Loucy (cell line): ENCODE measurements at regions not wholly inside any gene's neighbourhood (a gene's known extent, or its start where the extent isn't known, plus 50 kb on each side); places are given as distances from the start of the nearest gene placed in this dataset.

ENCODE experiments used
- H2AFZ ChIP-seq: fragments of 200-600 bp; sonication (generic); 2 replicates; pipeline ENCODE4 v1.6.0; 2016; ENCODE audit warnings: antibody characterized with exemption, mild to moderate bottlenecking, low read length, moderate library complexity
- H3F3A ChIP-seq: fragments of 200-600 bp; 2 replicates; pipeline ENCODE4 v1.6.0; 2016; ENCODE audit warnings: antibody characterized with exemption, low read depth, mild to moderate bottlenecking
- H3K27me3 ChIP-seq: fragments of 200-600 bp; sonication (generic); 2 replicates; pipeline ENCODE4 v1.6.1; 2014; ENCODE audit warnings: low read length, mild to moderate bottlenecking; ENCODE audit not compliant: insufficient read depth, poor library complexity, severe bottlenecking
- H3K36me3 ChIP-seq: fragments of 200-600 bp; sonication (generic); 2 replicates; pipeline ENCODE4 v1.6.1; 2016; ENCODE audit warnings: low read length; ENCODE audit not compliant: insufficient read depth
- H3K4me1 ChIP-seq: fragments of 200-600 bp; sonication (generic); 2 replicates; pipeline ENCODE4 v1.5.1; 2014; ENCODE audit warnings: low read length, mild to moderate bottlenecking; ENCODE audit not compliant: insufficient read depth, poor library complexity, severe bottlenecking
- H3K4me2 ChIP-seq: fragments of 200-600 bp; sonication (generic); 2 replicates; pipeline ENCODE4 v1.6.0; 2014; ENCODE audit warnings: antibody characterized with exemption, low read length, low read depth, mild to moderate bottlenecking; ENCODE audit not compliant: poor library complexity, severe bottlenecking
- H3K4me3 ChIP-seq: fragments of 200-600 bp; sonication (generic); 2 replicates; pipeline ENCODE4 v1.5.1; 2014; ENCODE audit warnings: low read length, mild to moderate bottlenecking, mixed read lengths; ENCODE audit not compliant: poor library complexity, severe bottlenecking
- H3K79me2 ChIP-seq: fragments of 200-600 bp; sonication (generic); 2 replicates; pipeline ENCODE4 v1.6.1; 2014; ENCODE audit warnings: low read length; ENCODE audit not compliant: insufficient read depth
- H3K9ac ChIP-seq: fragments of 200-600 bp; sonication (generic); 2 replicates; pipeline ENCODE4 v1.6.0; 2014; ENCODE audit warnings: mild to moderate bottlenecking, low read depth, low read length, moderate library complexity; ENCODE audit not compliant: poor library complexity, severe bottlenecking
- H3K9me2 ChIP-seq: fragments of 200-600 bp; sonication (generic); replicated peaks from 2 replicates; pipeline ENCODE4 v1.6.1; 2016; ENCODE audit warnings: low read depth, low read length, mixed read lengths
- H3K9me3 ChIP-seq: fragments of 200-600 bp; sonication (generic); 2 replicates; pipeline ENCODE4 v1.6.1; 2014; ENCODE audit warnings: mild to moderate bottlenecking, antibody characterized with exemption, low read length, low read depth; ENCODE audit not compliant: insufficient read depth
- H4K20me1 ChIP-seq: fragments of 200-600 bp; sonication (generic); 2 replicates; pipeline ENCODE4 v1.6.0; 2014; ENCODE audit warnings: antibody characterized with exemption, low read length, mild to moderate bottlenecking; ENCODE audit not compliant: insufficient read depth, poor library complexity, severe bottlenecking
- CTCF ChIP-seq: fragments of 200-600 bp; sonication (generic); conservative IDR thresholded peaks from 2 replicates; pipeline ENCODE4 v1.5.1; 2014; ENCODE audit warnings: mild to moderate bottlenecking, antibody characterized with exemption, low read length
- EZH2phosphoT487 ChIP-seq: fragments of 200-600 bp; IDR thresholded peaks from 2 replicates; pipeline ENCODE4 v1.6.1; 2018; ENCODE audit warnings: antibody characterized with exemption, mild to moderate bottlenecking, moderate library complexity, borderline replicate concordance

GRCh38 chr3:34022147-34022546, 223.7 kb downstream of the PDCD6IP start:
- H3K36me3 ChIP-seq = no peaks in the 10 kb centered on the region
- no peaks in the 10 kb centered on the region for H4K20me1 ChIP-seq
- no peak overlapping the region for H3K4me3 ChIP-seq
- H3F3A ChIP-seq = peaks cover 9% of the 10 kb centered on the region; the same call in 1 of the 2 replicates
- H3K9me3 ChIP-seq = no peaks in the 10 kb centered on the region
- H3K27me3 ChIP-seq = no peaks in the 10 kb centered on the region
- H2AFZ ChIP-seq = no peak overlapping the region
- TF ChIP-seq EZH2phosphoT487 = no peak
- TF ChIP-seq CTCF = no peak
- H3K9me2 ChIP-seq = no peaks in the 10 kb centered on the region
- H3K9ac ChIP-seq = peak overlapping the region; percentile 65
- H3K79me2 ChIP-seq = no peaks in the 10 kb centered on the region
- H3K4me2 ChIP-seq = peak overlapping the region; percentile 79
- peaks cover 82% of the 10 kb centered on the region for H3K4me1 ChIP-seq

- no peaks in the 10 kb centered on the region for H3K9me2 ChIP-seq
- TF ChIP-seq EZH2phosphoT487 (no peak), CTCF (no peak)
- no peaks in the 10 kb centered on the region for H3K9me3 ChIP-seq
- H3F3A ChIP-seq = peaks cover 7% of the 10 kb centered on the region; the same call in 1 of the 2 replicates
- H4K20me1 ChIP-seq = no peaks in the 10 kb centered on the region
- H3K27me3 ChIP-seq = no peaks in the 10 kb centered on the region
- H3K4me3 ChIP-seq = no peak overlapping the region
- H3K4me1 ChIP-seq = peaks cover 82% of the 10 kb centered on the region
- no peaks in the 10 kb centered on the region for H3K79me2 ChIP-seq
- H3K36me3 ChIP-seq = no peaks in the 10 kb centered on the region
- peak overlapping the region; percentile 4 for H3K9ac ChIP-seq
- 0 out of 2 replicates have a peak overlapping the region, but pooled peaks have one; percentile 4 for H2AFZ ChIP-seq
- no peak overlapping the region for H3K4me2 ChIP-seq
Observed at GRCh38 chr3:34024447-34025240, 226.2 kb downstream of the PDCD6IP start.

- Histone ChIP-seq H3K27me3 (no peaks in the 10 kb centered on the region), H3K9me3 (no peaks in the 10 kb centered on the region), H3K4me3 (no peak overlapping the region), H3K9ac (no peak overlapping the region), H3K4me1 (peaks cover 16% of the 10 kb centered on the region), H2AFZ (no peak overlapping the region), H4K20me1 (no peaks in the 10 kb centered on the region), H3K79me2 (no peaks in the 10 kb centered on the region), H3K36me3 (no peaks in the 10 kb centered on the region), H3K9me2 (no peaks in the 10 kb centered on the region), H3F3A (no peaks in the 10 kb centered on the region), H3K4me2 (no peak overlapping the region)
- no peak for TF ChIP-seq EZH2phosphoT487
- TF ChIP-seq CTCF = no peak
Observed at GRCh38 chr3:34033839-34034238, 235.4 kb downstream of the PDCD6IP start.
